GM19467 (cell line): ENCODE measurements at regions not wholly inside any gene's neighbourhood (a gene's known extent, or its start where the extent isn't known, plus 50 kb on each side); places are given as distances from the start of the nearest gene placed in this dataset.
"Not testable (repeated sequence)": the region's sequence is repeated elsewhere in the genome, so short reads cannot be mapped to it uniquely, and the experiment has no call there.

Experiments used
- ATAC-seq: cut with Tn5 transposase; IDR thresholded peaks from one replicate; pipeline ENCODE4 v1.9.1; 2021; ENCODE audit warnings: mild to moderate bottlenecking, moderate library complexity; ENCODE audit not compliant: unreplicated experiment

DNA sequence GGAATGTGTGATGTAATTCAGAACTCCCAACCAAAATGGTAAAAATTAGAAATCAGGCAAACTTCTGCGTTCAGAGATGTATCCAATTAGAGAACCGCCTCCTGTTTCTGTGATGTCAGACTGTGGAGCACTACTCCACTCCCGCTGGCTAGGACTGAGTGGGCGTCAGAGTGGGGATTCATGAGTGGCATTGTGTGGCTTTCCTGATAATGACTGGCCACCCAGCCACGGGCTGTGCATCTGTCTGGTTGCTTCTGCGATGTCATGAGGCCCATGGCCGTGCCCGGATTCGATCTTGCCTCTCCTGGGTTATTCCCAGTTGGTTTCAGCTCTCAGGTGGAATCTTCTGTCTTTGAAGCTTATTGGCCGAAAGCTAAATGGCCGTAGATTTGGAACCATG is 87.1 kb upstream of the KCNA1 start:
- no peak for ATAC-seq

DNA sequence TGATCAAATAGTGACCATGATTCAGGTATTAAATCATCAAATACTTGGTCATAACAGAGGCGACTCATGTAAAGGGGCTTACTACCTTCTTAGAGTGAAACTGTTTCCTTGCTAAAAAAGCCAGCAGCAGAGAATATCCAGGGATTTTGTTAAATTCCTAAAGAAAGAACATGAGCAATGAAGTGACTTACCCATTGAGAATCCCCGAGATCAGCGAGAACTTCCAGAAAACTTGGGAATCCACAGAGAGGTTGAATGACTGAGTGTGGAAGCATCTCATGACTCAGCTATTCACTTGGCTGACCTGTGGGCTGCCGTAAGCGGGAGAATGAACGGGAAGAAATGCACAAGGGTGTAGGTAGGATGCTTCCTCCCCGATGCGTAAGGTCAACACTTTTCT is 85.3 kb upstream of the KCNA1 start:
- no peak for ATAC-seq

DNA sequence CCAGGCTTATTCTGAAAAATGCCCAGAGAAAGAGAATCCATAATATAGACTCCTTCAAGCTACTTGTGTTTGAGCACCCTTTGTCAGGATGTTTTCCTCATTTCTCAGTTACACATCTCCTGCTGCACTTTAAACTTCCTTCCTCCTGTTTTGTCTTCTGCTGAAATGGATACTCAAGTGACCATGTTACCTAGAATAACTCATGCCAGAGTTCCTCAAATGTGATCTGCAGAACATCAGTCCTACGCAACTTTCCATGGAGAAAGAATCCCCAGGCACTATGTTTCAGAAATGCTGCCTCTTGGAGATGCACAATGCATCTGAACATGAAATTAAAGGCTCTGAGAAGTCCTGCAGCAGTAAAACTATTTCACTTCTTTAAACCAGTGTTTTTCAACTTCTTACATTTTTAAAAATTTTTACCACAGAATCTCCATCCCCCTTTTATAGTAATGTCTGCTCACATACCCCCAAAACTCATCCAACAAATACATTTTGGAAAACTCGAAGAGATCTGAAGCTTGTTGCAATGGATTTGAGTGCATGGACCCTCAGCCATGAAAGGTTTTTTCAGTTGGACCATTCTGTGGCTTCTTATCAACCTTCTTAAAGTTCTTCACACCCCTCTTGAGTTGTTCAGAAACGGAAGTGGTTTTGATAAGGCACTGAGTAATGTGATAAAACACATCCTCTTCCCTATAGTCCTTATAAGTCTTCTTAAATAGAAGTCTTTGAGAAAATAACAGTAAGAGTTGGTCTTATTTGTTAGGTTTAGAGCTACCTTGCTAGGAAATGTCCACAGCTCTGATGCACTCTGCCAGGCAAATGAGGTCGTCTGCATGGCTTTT is 84.5 kb upstream of the KCNA1 start:
- no peak for ATAC-seq

GRCh38 chr12:4826909-4827308 is 82.8 kb upstream of the KCNA1 start:
- no peak for ATAC-seq

DNA sequence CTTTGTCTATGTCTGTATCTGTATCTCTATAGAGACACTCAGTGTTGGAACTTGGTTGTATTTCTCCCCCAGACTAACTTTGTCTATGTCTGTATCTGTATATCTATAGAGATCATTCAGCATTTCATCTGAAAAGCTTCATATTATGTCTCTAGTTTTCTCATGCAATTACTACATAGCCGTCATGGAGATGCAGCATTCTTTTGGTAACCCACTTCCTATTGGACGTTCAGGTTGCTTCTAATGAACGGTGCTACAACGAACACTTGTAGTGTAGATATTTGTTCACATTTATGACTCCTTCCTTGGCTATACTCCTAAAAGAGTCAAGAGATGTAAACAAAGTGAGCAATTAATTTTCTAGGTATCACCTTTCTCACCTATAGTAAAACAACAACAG is 81.5 kb upstream of the KCNA1 start:
- ATAC-seq = no peak

DNA sequence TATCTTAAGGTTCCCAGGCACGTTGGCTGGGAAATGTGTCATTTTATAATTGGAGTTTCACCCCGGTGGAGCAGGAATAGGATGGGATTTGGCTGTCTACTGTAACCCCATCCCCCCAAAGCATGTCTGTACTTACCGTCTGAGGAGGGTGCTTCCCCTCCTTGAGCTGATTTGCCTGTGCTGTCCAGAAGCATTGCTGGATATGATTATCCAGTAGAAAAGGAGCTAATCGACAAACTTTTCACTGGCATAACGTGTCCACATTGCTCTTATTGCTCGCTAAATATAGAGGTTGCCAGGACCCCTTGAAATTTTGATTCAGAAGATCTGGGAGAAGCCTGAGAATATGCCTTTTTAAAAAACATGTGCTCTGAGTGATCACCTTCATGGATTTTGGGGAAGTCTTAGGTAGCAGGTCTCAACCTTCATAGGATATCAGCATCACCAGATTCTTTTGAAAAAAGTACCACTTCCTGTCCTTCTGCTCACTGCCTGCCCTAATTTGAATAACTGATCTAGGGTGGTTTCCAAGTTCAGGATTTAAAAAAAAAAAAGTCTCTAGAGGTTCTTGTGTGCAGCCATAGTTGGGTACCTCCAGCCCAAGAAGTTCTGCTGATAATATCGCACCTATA is 80.4 kb upstream of the KCNA1 start:
- ATAC-seq = peak; percentile 83

DNA sequence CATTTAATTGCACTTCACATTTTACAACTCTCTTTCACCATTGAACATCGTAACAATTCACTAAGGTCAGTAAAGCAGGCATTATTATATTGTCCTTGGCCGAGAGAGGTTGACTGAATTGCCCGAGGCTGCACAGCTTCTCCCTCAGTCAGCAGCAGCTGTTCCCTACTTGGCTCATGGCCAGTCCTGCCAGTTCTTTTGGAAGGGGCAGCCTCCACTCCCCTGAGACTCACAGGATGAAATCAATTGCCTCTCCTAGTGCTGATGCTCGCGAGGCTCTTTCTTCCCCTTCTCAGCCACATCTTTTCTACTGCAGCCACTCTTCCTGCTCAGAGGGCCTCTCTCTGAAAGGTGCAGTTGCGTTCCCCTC is 79.9 kb upstream of the KCNA1 start:
- ATAC-seq = peak; percentile 32

DNA sequence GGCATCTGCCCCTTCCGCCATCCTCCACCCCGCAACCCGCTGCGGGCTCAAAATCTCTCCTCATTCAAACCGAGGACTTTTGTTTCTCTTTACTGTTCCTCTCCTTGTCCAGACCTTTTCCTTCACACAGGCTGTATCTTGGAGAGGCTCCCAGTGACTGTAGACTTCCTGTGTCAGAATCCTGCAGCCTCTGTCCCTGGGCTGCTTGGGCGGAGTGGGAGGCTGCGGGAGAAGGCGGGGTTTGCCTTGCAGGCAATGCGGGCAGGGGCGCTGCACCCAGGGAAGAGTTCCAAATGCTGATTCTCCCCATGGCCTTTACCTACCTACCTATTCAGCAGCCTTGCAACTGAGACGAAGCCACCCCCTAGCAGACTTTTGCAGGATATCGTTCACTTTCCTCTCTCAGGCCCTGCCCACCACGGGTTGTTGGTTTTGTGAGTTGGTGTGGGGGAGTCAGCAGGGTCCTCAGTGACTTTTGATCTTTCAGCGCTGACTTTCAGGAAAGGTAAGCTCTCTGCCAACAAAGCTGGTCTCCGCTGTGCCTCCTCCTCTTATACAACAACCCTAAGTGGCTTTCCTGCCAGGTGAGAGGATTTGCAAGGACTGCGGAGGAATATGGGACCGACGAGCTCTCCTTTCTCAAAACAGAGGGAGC is 79.0 kb upstream of the KCNA1 start:
- ATAC-seq = no peak

GRCh38 chr12:4833053-4833452 is 76.7 kb upstream of the KCNA1 start:
- no peak for ATAC-seq

- no peak for ATAC-seq
Observed at GRCh38 chr12:4833524-4833923, 76.2 kb upstream of the KCNA1 start.

DNA sequence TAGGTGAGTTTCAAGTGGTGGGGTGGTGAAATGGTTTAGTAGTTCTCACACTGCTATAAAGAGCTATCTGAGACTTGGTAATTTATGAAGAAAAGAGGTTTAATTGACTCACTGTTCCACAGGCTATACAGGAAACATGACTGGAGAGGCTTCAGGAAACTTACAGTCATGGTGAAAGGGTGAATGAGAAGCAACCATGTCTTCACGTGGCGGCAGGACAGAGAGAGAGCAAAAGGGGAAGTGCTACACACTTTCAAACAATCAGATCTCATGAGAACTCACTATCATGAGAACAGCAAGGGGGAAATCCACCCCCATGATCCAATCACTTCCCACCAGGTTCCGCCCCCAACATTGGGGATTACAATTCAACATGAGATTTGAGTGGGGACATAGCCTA is 67.3 kb upstream of the KCNA1 start:
- not testable (repeated sequence) for ATAC-seq

GRCh38 chr12:4843907-4844306 is 65.8 kb upstream of the KCNA1 start:
- ATAC-seq = no peak

DNA sequence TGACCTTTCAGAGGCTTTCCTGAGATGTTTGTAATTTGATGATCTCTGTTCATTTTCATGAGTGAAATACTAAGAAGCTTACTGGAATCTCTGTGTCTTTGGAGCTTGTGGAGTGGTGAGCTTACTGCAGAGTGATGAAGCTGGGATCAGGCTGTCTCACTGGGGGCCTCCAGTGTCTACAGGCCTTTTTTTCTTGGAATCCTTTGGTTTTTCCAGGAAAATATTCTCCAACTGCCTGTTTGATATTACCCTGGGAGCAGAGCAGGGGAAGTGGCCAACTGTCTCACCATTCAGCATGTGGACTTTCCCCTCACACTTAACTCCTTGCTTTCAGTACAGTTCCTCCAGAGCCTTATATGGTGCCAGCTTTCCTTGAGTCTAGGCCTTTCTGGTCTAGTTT is 62.0 kb upstream of the KCNA1 start:
- ATAC-seq = no peak

- ATAC-seq = no peak
Observed at GRCh38 chr12:4849115-4849541, 60.6 kb upstream of the KCNA1 start.

DNA sequence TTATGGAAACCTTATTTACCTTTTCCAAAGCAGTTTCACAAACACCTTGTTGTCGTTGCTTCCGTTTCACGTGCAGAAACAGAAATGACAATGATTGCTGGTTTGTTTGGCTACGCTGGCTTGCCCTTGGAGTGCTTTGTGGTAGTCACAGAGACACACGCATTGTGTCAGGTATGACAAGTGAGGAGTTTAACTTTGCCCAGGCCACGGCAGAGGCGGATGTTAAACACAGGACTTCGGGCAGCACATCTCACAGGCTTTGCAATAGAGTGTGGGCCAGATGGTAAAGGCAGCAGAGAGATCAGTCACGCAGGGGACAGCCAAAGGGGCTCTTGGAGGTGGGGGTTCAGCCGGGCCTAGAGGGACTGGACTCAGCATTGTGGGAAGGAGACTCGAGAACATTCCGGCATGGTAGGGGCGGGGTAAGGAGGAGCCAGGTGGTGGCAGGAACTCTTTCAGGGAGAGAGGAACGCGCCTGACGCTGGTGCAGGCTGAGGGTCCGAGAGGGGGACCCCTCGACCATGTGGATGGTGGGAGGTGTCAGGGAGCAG is 59.8 kb upstream of the KCNA1 start:
- ATAC-seq = no peak

DNA sequence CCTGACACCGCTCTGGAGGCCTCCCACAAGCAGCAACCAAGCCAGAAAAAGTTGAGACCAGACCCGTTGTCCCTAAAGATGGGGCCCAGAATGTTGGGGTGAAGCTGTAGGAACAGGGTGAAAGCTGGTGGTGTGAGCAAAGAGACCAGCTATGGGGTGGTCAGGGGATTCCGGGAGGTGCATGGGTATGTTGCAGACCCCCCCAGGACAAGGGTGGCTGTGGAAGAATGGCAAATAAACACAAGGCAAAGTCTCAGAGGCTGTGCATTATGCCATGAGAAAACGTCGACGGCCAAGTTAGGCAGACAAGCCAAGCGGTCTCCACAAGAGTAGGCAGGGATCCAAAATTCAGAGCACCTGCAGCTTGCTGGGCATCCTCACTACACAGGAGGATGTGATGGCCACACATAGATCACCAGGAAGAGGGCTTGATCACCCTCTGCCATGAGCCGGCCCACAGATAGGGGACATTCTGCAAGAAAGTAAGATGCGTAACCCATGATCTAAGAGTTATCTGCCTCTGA is 58.8 kb upstream of the KCNA1 start:
- no peak for ATAC-seq

DNA sequence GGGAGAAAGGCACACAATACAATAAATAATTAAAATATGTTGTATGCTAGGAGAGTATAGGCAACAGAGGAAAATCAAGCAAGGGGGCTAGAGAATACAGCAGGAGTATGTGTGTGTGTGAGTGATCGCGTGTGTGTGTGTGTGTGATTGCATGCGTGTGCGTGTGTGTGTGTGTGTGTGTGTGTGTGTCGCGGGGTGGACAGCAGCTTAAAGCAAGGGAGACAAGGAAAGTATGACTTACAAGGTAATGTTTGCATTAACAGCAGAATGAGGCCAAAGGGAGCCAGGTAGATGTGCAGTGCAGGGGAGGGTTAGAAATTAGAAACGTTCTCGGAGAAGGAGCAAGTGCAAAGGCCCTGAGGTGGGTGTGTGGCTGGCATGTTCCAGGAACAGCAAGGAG is 57.4 kb upstream of the KCNA1 start:
- no peak for ATAC-seq

- no peak for ATAC-seq
Observed at GRCh38 chr12:4852911-4853310, 56.8 kb upstream of the KCNA1 start.

DNA sequence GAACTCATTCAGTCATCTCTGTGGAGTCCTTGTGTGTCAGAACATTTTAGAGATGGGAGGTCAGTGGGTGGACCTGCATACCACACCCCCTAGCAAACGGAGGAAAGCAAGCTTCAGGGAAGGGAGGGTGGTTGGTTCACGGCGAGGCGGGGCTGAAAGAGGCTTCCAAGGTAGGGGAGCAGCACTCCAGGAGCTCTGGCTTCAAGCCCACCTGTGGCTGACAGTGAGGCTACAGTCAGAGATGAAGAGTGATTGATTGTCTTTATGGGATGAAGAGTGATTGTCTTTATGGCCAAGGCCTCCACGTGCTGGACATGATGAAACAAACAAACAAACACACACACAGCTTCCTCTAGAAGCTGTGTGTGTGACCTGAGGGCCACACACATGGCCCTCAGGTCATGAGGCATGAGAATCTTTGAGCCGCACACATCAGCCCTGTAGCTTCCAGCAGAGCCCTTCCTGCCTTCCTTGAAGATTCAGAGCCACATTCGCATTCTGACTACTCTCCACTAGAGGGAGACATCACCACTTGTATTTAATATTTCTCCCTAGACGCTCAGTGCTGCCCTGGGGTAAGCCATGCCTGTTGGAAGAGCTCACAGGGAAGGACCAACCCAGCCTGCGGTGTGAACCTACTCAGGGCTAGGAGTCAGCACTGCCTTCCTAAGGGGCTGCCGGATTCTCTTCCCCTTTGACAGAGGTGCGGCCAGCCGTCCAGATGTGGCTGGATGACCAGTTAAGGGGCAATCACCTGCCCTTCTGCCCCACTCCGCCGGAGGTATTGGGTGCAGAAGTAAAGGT is 54.4 kb upstream of the KCNA1 start:
- ATAC-seq = no peak

DNA sequence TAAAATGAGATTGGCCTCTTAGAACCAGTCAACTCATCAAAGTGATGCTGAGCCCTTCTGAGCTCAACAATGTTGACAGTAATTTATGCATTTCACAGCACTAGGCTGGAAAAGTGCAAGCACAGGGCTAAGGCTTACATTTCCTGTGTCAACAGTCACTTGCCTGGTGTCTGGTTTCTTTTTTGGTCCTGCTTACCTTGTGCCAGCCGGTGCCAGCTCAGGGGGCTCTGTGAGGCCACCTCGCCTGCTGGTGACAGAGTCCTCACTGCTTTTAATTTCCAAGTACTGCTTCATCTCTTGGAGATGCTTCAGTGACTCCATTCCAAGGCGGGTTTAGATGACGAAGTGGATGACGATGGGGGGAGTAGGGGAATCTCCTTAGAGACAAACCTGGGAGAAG is 53.1 kb upstream of the KCNA1 start:
- ATAC-seq = no peak
